ENCODE measurements at regions not wholly inside any gene's neighbourhood (a gene's known extent, or its start where the extent isn't known, plus 50 kb on each side); places are given as distances from the start of the nearest gene placed in this dataset.

DNA sequence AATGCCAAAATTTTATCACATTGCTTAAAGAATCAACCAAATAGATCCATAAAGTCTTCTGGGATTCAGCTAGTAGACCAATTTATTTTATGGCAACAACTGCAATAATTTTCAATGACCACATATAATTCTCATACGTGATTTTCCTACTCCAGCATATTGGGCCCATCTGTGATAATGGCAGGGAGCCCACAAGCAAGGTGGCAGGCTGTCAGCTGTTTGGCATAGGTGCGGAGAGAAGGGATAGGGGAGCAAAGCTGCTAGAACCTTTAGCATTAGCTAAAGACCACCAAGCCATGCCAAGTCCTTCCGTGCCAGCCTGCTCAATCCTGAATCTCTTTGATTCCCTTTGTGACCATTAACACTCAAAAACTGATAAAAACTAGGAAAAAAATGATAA is 721.2 kb downstream of the XPNPEP1 start:
- peaks cover 2% of the 10 kb centered on the region for H3K4me1 ChIP-seq (ENCODE audit: control insufficient read depth, extremely low read depth, insufficient read depth, low read length)
- no peaks in the 10 kb centered on the region for H3K27me3 ChIP-seq (ENCODE audit: control insufficient read depth, insufficient read depth, low read length)
- no peak overlapping the region for H3K4me3 ChIP-seq (replicated peaks in 1 of 4; ENCODE audit: control extremely low read depth in 1 of 4, insufficient read depth in 1 of 4, low read depth in 3 of 4, low read length in 4 of 4)
- TF ChIP-seq, protein P1, sequence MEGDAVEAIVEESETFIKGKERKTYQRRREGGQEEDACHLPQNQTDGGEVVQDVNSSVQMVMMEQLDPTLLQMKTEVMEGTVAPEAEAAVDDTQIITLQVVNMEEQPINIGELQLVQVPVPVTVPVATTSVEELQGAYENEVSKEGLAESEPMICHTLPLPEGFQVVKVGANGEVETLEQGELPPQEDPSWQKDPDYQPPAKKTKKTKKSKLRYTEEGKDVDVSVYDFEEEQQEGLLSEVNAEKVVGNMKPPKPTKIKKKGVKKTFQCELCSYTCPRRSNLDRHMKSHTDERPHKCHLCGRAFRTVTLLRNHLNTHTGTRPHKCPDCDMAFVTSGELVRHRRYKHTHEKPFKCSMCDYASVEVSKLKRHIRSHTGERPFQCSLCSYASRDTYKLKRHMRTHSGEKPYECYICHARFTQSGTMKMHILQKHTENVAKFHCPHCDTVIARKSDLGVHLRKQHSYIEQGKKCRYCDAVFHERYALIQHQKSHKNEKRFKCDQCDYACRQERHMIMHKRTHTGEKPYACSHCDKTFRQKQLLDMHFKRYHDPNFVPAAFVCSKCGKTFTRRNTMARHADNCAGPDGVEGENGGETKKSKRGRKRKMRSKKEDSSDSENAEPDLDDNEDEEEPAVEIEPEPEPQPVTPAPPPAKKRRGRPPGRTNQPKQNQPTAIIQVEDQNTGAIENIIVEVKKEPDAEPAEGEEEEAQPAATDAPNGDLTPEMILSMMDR (conservative IDR thresholded peaks at IDR 0.05 in 1 of 2, IDR thresholded peaks at IDR 0.05 in 1 of 2; ENCODE audit: low read depth in 1 of 2, low read length in 2 of 2) = no peak
- no peak for TF ChIP-seq EZH2 (IDR thresholded peaks at IDR 0.05; ENCODE audit: low read length, missing control alignments)
- H3K27ac ChIP-seq (ENCODE audit: insufficient read depth, low read length) = no peak overlapping the region
- H3K79me2 ChIP-seq (ENCODE audit: control insufficient read depth, insufficient read depth, low read length) = no peaks in the 10 kb centered on the region
- no peaks in the 10 kb centered on the region for H3K36me3 ChIP-seq (ENCODE audit: control insufficient read depth, insufficient read depth, low read length)
- H3K9ac ChIP-seq (ENCODE audit: insufficient read depth, low read length) = no peak overlapping the region
- H3K9me3 ChIP-seq (ENCODE audit: control insufficient read depth, insufficient read depth, low read depth, low read length) = no peaks in the 10 kb centered on the region
- H4K20me1 ChIP-seq (ENCODE audit: control insufficient read depth, extremely low read depth, insufficient read depth, low read length) = no peaks in the 10 kb centered on the region
- H3K4me2 ChIP-seq (ENCODE audit: extremely low read depth, insufficient read depth, low read length) = no peak overlapping the region
- H2AFZ ChIP-seq (ENCODE audit: low read length) = no peak overlapping the region
- no peak for DNase-seq (ENCODE audit: low read depth in 2 of 2)

DNA sequence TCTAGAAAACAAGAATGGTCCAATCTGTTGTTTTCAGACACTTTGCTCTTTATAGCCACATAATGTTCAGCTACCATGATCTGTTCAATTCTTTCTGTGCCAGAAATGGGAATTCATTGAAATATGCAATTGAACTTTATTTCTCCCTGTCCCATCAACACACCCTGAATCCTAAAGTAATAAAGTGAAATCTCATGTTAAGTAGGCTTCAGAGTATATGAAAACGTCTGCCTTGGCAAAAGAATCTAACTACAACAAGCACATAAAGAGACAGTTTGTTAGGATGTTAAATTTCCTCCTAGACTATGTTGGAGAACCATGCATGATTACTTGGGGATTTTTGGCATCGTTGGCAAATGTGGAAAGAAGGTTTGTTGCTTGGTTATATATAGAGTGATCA is 722.7 kb downstream of the XPNPEP1 start:
- H3K9ac ChIP-seq (ENCODE audit: insufficient read depth, low read length) = no peak overlapping the region
- no peaks in the 10 kb centered on the region for H3K79me2 ChIP-seq (ENCODE audit: control insufficient read depth, insufficient read depth, low read length)
- H2AFZ ChIP-seq (ENCODE audit: low read length) = no peak overlapping the region
- TF ChIP-seq EZH2 (IDR thresholded peaks at IDR 0.05; ENCODE audit: low read length, missing control alignments) = no peak
- TF ChIP-seq, protein P1 (conservative IDR thresholded peaks at IDR 0.05 in 1 of 2, IDR thresholded peaks at IDR 0.05 in 1 of 2; ENCODE audit: low read depth in 1 of 2, low read length in 2 of 2) = no peak
- peaks cover 2% of the 10 kb centered on the region for H3K4me1 ChIP-seq (ENCODE audit: control insufficient read depth, extremely low read depth, insufficient read depth, low read length)
- H3K9me3 ChIP-seq (ENCODE audit: control insufficient read depth, insufficient read depth, low read depth, low read length) = no peaks in the 10 kb centered on the region
- no peak for DNase-seq (ENCODE audit: low read depth in 2 of 2)
- H3K27ac ChIP-seq (ENCODE audit: insufficient read depth, low read length) = no peak overlapping the region
- no peaks in the 10 kb centered on the region for H3K27me3 ChIP-seq (ENCODE audit: control insufficient read depth, insufficient read depth, low read length)
- H3K4me2 ChIP-seq (ENCODE audit: extremely low read depth, insufficient read depth, low read length) = no peak overlapping the region
- no peak overlapping the region for H3K4me3 ChIP-seq (replicated peaks in 1 of 4; ENCODE audit: control extremely low read depth in 1 of 4, insufficient read depth in 1 of 4, low read depth in 3 of 4, low read length in 4 of 4)
- H3K36me3 ChIP-seq (ENCODE audit: control insufficient read depth, insufficient read depth, low read length) = no peaks in the 10 kb centered on the region
- no peaks in the 10 kb centered on the region for H4K20me1 ChIP-seq (ENCODE audit: control insufficient read depth, extremely low read depth, insufficient read depth, low read length)

DNA sequence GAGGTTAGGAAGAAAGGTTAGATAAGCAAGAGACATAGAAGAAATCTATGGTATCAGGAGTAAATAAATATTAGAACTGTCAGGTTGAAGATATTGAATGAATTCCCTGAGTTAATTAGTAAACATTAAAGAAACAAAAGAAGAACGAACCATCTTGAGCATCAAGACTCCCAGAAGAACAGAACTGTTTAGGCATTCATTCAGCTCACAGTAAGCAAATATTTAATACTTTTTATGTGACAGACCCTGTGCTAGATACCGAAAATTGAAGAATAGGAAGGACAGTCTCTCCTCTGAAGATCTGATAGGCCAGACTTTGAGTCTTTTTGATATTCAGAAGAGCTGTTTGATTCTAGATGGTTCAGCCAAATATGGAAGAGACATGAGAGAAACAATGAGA is 731.5 kb downstream of the XPNPEP1 start:
- H3K79me2 ChIP-seq (ENCODE audit: control insufficient read depth, insufficient read depth, low read length) = no peaks in the 10 kb centered on the region
- H3K36me3 ChIP-seq (ENCODE audit: control insufficient read depth, insufficient read depth, low read length) = no peaks in the 10 kb centered on the region
- H3K9ac ChIP-seq (ENCODE audit: insufficient read depth, low read length) = no peak overlapping the region
- H3K27me3 ChIP-seq (ENCODE audit: control insufficient read depth, insufficient read depth, low read length) = no peaks in the 10 kb centered on the region
- no peak overlapping the region for H2AFZ ChIP-seq (ENCODE audit: low read length)
- no peak overlapping the region for H3K4me3 ChIP-seq (replicated peaks in 1 of 4; ENCODE audit: control extremely low read depth in 1 of 4, insufficient read depth in 1 of 4, low read depth in 3 of 4, low read length in 4 of 4)
- no peaks in the 10 kb centered on the region for H3K4me1 ChIP-seq (ENCODE audit: control insufficient read depth, extremely low read depth, insufficient read depth, low read length)
- no peaks in the 10 kb centered on the region for H4K20me1 ChIP-seq (ENCODE audit: control insufficient read depth, extremely low read depth, insufficient read depth, low read length)
- H3K9me3 ChIP-seq (ENCODE audit: control insufficient read depth, insufficient read depth, low read depth, low read length) = no peaks in the 10 kb centered on the region
- no peak overlapping the region for H3K27ac ChIP-seq (ENCODE audit: insufficient read depth, low read length)
- no peak overlapping the region for H3K4me2 ChIP-seq (ENCODE audit: extremely low read depth, insufficient read depth, low read length)
- TF ChIP-seq, protein P1 (conservative IDR thresholded peaks at IDR 0.05 in 1 of 2, IDR thresholded peaks at IDR 0.05 in 1 of 2; ENCODE audit: low read depth in 1 of 2, low read length in 2 of 2) = no peak
- TF ChIP-seq EZH2 (IDR thresholded peaks at IDR 0.05; ENCODE audit: low read length, missing control alignments) = no peak
- no peak for DNase-seq (ENCODE audit: low read depth in 2 of 2)

Measured in fibroblast of lung (primary cell).